ENCODE measurements at regions not wholly inside any gene's neighbourhood (a gene's known extent, or its start where the extent isn't known, plus 50 kb on each side); places are given as distances from the start of the nearest gene placed in this dataset.
A peak's percentile ranks its signal among the peaks of the same experiment; 100 is the strongest.

GRCh38 chr2:48109491-48110204, 203.3 kb upstream of the FBXO11 start:
- H3K4me3 ChIP-seq (replicated peaks; ENCODE audit: low read depth, low read length), result no peak overlapping the region
- no peak for TF ChIP-seq CTCF (IDR thresholded peaks at IDR 0.05; ENCODE audit: low read length, missing control alignments)
- no peak for DNase-seq (ENCODE audit: low read depth)

GRCh38 chr2:48110492-48110891, 204.0 kb upstream of the FOXN2 start:
- TF ChIP-seq CTCF (IDR thresholded peaks at IDR 0.05; ENCODE audit: low read length, missing control alignments), result no peak
- DNase-seq (ENCODE audit: low read depth), result no peak

GRCh38 chr2:48112911-48113680, 201.4 kb upstream of the FOXN2 start:
- no peak for TF ChIP-seq CTCF (IDR thresholded peaks at IDR 0.05; ENCODE audit: low read length, missing control alignments)
- peak; percentile 84 for DNase-seq (ENCODE audit: low read depth)
- no peak overlapping the region for H3K4me3 ChIP-seq (replicated peaks; ENCODE audit: low read depth, low read length)

More at GRCh38 chr2:48110492-48110891, 204.0 kb upstream of the FOXN2 start:
- H3K4me3 ChIP-seq (replicated peaks; ENCODE audit: low read depth, low read length), result no peak overlapping the region

- TF ChIP-seq CTCF (IDR thresholded peaks at IDR 0.05; ENCODE audit: low read length, missing control alignments), result no peak
- no peak for DNase-seq (ENCODE audit: low read depth)
- H3K4me3 ChIP-seq (replicated peaks; ENCODE audit: low read depth, low read length), result no peak overlapping the region
These were observed 200.7 kb upstream of the FOXN2 start for GRCh38 chr2:48113767-48114166.

GRCh38 chr2:48114256-48114655, 200.2 kb upstream of the FOXN2 start:
- DNase-seq (ENCODE audit: low read depth), result peak; percentile 89
- TF ChIP-seq CTCF (IDR thresholded peaks at IDR 0.05; ENCODE audit: low read length, missing control alignments), result no peak
- H3K4me3 ChIP-seq (replicated peaks; ENCODE audit: low read depth, low read length), result no peak overlapping the region

- TF ChIP-seq CTCF (IDR thresholded peaks at IDR 0.05; ENCODE audit: low read length, missing control alignments), result no peak
- no peak for DNase-seq (ENCODE audit: low read depth)
- no peak overlapping the region for H3K4me3 ChIP-seq (replicated peaks; ENCODE audit: low read depth, low read length)
These were observed 198.0 kb upstream of the FOXN2 start for GRCh38 chr2:48116497-48116896.

Measured in fibroblast of pulmonary artery (primary cell).